ENCODE measurements at regions not wholly inside any gene's neighbourhood (a gene's known extent, or its start where the extent isn't known, plus 50 kb on each side); places are given as distances from the start of the nearest gene placed in this dataset.

GRCh38 chr16:26752166-26752565 lies 314.6 kb upstream of the C16orf82 start:
- TF ChIP-seq CTCF (IDR thresholded peaks at IDR 0.05) = no peak
- no peak for TF ChIP-seq POLR2A (IDR thresholded peaks at IDR 0.05)
- Histone ChIP-seq H3K9me3 (no peaks in the 10 kb centered on the region), H3K27ac (no peak overlapping the region), H3K4me3 (no peak overlapping the region), H3K4me1 (no peaks in the 10 kb centered on the region), H3K36me3 (no peaks in the 10 kb centered on the region), H3K27me3 (no peaks in the 10 kb centered on the region)
- DNase-seq = no peak

- no peaks in the 10 kb centered on the region for H3K4me1 ChIP-seq
- no peak overlapping the region for H3K4me3 ChIP-seq
- no peak overlapping the region for H3K27ac ChIP-seq
- H3K9me3 ChIP-seq = no peaks in the 10 kb centered on the region
- TF ChIP-seq CTCF (IDR thresholded peaks at IDR 0.05) (no peak), POLR2A (IDR thresholded peaks at IDR 0.05) (no peak)
- no peaks in the 10 kb centered on the region for H3K36me3 ChIP-seq
- no peaks in the 10 kb centered on the region for H3K27me3 ChIP-seq
- DNase-seq = no peak
Measured at GRCh38 chr16:26756633-26757032, 310.1 kb upstream of the C16orf82 start.

- H3K36me3 ChIP-seq = no peaks in the 10 kb centered on the region
- no peaks in the 10 kb centered on the region for H3K27me3 ChIP-seq
- DNase-seq = no peak
- no peaks in the 10 kb centered on the region for H3K9me3 ChIP-seq
- H3K4me1 ChIP-seq = no peaks in the 10 kb centered on the region
- H3K4me3 ChIP-seq = no peak overlapping the region
- TF ChIP-seq CTCF (IDR thresholded peaks at IDR 0.05) (no peak), POLR2A (IDR thresholded peaks at IDR 0.05) (no peak)
- H3K27ac ChIP-seq = no peak overlapping the region
Measured at GRCh38 chr16:26762594-26762993, 304.1 kb upstream of the C16orf82 start.

GRCh38 chr16:26765087-26765486 lies 301.6 kb upstream of the C16orf82 start:
- no peaks in the 10 kb centered on the region for H3K27me3 ChIP-seq
- no peaks in the 10 kb centered on the region for H3K36me3 ChIP-seq
- no peaks in the 10 kb centered on the region for H3K9me3 ChIP-seq
- H3K27ac ChIP-seq = no peak overlapping the region
- no peaks in the 10 kb centered on the region for H3K4me1 ChIP-seq
- no peak overlapping the region for H3K4me3 ChIP-seq
- TF ChIP-seq CTCF (IDR thresholded peaks at IDR 0.05) (peak in 1 of 6 experiments; percentile 22), POLR2A (IDR thresholded peaks at IDR 0.05) (no peak)
- DNase-seq = no peak

GRCh38 chr16:26768385-26769010 lies 298.2 kb upstream of the C16orf82 start:
- no peak overlapping the region for H3K4me3 ChIP-seq
- TF ChIP-seq POLR2A (IDR thresholded peaks at IDR 0.05) = no peak
- no peak for TF ChIP-seq CTCF (IDR thresholded peaks at IDR 0.05)
- no peaks in the 10 kb centered on the region for H3K9me3 ChIP-seq
- no peaks in the 10 kb centered on the region for H3K4me1 ChIP-seq
- DNase-seq = no peak
- H3K27me3 ChIP-seq = no peaks in the 10 kb centered on the region
- no peaks in the 10 kb centered on the region for H3K36me3 ChIP-seq
- H3K27ac ChIP-seq = no peak overlapping the region

GRCh38 chr16:26770547-26770946 lies 296.2 kb upstream of the C16orf82 start:
- Histone ChIP-seq H3K36me3 (no peaks in the 10 kb centered on the region), H3K9me3 (no peaks in the 10 kb centered on the region), H3K27me3 (no peaks in the 10 kb centered on the region), H3K27ac (no peak overlapping the region), H3K4me3 (no peak overlapping the region), H3K4me1 (no peaks in the 10 kb centered on the region)
- TF ChIP-seq CTCF (IDR thresholded peaks at IDR 0.05) (no peak), POLR2A (IDR thresholded peaks at IDR 0.05) (no peak)
- DNase-seq = no peak
